Erythroblast (primary cell): ENCODE measurements at regions not wholly inside any gene's neighbourhood (a gene's known extent, or its start where the extent isn't known, plus 50 kb on each side); places are given as distances from the start of the nearest gene placed in this dataset.
"Not testable (repeated sequence)": the region's sequence is repeated elsewhere in the genome, so short reads cannot be mapped to it uniquely, and the experiment has no call there.

Source experiments
- DNase-seq, 2 experiments: peaks; one replicate each; lab custom pipeline; 2025; lab: John Stamatoyannopoulos, UW
- GATA1 ChIP-seq: IDR thresholded peaks from 2 replicates; pipeline ENCODE4 v1.6.1; 2011; ENCODE audit warnings: low read depth, mild to moderate bottlenecking, control low read depth, low read length, moderate library complexity
- POLR2A ChIP-seq: IDR thresholded peaks from 2 replicates; pipeline ENCODE4 v1.6.1; 2011; ENCODE audit warnings: mild to moderate bottlenecking, low read length

GRCh38 chr10:131824371-131825149, 76.2 kb upstream of the PPP2R2D start:
- DNase-seq: no peak
- TF ChIP-seq POLR2A (no peak), GATA1 (no peak)

- DNase-seq: no peak
- TF ChIP-seq POLR2A (no peak), GATA1 (no peak)
Measured at GRCh38 chr10:131825150-131825848, 75.5 kb upstream of the PPP2R2D start.

- no peak for DNase-seq
- TF ChIP-seq GATA1 (no peak), POLR2A (no peak)
Measured at GRCh38 chr10:131825960-131826650, 74.7 kb upstream of the PPP2R2D start.

GRCh38 chr10:131829156-131829930, 71.5 kb upstream of the PPP2R2D start:
- TF ChIP-seq GATA1 (no peak), POLR2A (no peak)
- no peak for DNase-seq

GRCh38 chr10:131830446-131831130, 70.2 kb upstream of the PPP2R2D start:
- TF ChIP-seq POLR2A (no peak), GATA1 (no peak)
- no peak for DNase-seq

- TF ChIP-seq POLR2A (no peak), GATA1 (no peak)
- no peak for DNase-seq
Measured at GRCh38 chr10:131831561-131831960, 69.2 kb upstream of the PPP2R2D start.

GRCh38 chr10:131832056-131832685, 68.6 kb upstream of the PPP2R2D start:
- DNase-seq: no peak
- TF ChIP-seq POLR2A (no peak), GATA1 (no peak)

GRCh38 chr10:131833013-131833412, 67.8 kb upstream of the PPP2R2D start:
- TF ChIP-seq POLR2A (no peak), GATA1 (no peak)
- no peak for DNase-seq

GRCh38 chr10:131833446-131834080, 67.2 kb upstream of the PPP2R2D start:
- no peak for DNase-seq
- no peak for TF ChIP-seq GATA1
- TF ChIP-seq POLR2A: no peak

GRCh38 chr10:131834152-131834810, 66.5 kb upstream of the PPP2R2D start:
- no peak for TF ChIP-seq POLR2A
- TF ChIP-seq GATA1: no peak
- no peak for DNase-seq

GRCh38 chr10:131838966-131839742, 61.7 kb upstream of the PPP2R2D start:
- TF ChIP-seq POLR2A (no peak), GATA1 (no peak)
- DNase-seq: no peak

- not testable (repeated sequence) for DNase-seq
Measured at GRCh38 chr10:131839880-131840787, 60.7 kb upstream of the PPP2R2D start.
